Neural cell (in vitro differentiated cells): ENCODE measurements at regions not wholly inside any gene's neighbourhood (a gene's known extent, or its start where the extent isn't known, plus 50 kb on each side); places are given as distances from the start of the nearest gene placed in this dataset.

Source experiments
- H2AFZ ChIP-seq: fragments of 200-600, 300-800 bp; sonication (generic), shearing (Covaris generic); 2 replicates; pipeline ENCODE4 v1.6.0; 2014; ENCODE audit warnings: low read depth, mild to moderate bottlenecking, antibody characterized with exemption, low read length, moderate library complexity
- H3F3A ChIP-seq: fragments of 200-600 bp; shearing (Covaris generic); 2 replicates; pipeline ENCODE4 v1.6.1; 2016; ENCODE audit warnings: mild to moderate bottlenecking, moderate library complexity, mixed read lengths, antibody characterized with exemption, low read length; ENCODE audit not compliant: insufficient read depth, poor library complexity, severe bottlenecking
- H3K27ac ChIP-seq: fragments of 200-600, 300-800 bp; sonication (generic), shearing (Covaris generic); 2 replicates; pipeline ENCODE4 v1.5.1; 2014; ENCODE audit warnings: mild to moderate bottlenecking, low read length, moderate library complexity
- H3K27me3 ChIP-seq: fragments of 300-800, 200-600 bp; sonication (generic), shearing (Covaris generic); 2 replicates; pipeline ENCODE4 v1.6.0; 2014; ENCODE audit warnings: mild to moderate bottlenecking, low read depth, low read length, moderate library complexity; ENCODE audit not compliant: insufficient read depth
- H3K36me3 ChIP-seq: fragments of 300-800, 200-600 bp; sonication (generic), shearing (Covaris generic); 2 replicates; pipeline ENCODE4 v1.5.1; 2014; ENCODE audit warnings: mild to moderate bottlenecking, antibody characterized with exemption, low read length, moderate library complexity; ENCODE audit not compliant: insufficient read depth
- H3K4me2 ChIP-seq: fragments of 300-800, 200-600 bp; sonication (generic), shearing (Covaris generic); 2 replicates; pipeline ENCODE4 v1.6.0; 2014; ENCODE audit warnings: mild to moderate bottlenecking, low read length
- H3K4me3 ChIP-seq: fragments of 300-800, 200-600 bp; sonication (generic), shearing (Covaris generic); 2 replicates; pipeline ENCODE4 v1.5.1; 2014; ENCODE audit warnings: mild to moderate bottlenecking, low read length, moderate library complexity
- H3K79me2 ChIP-seq: fragments of 200-600 bp; shearing (Covaris generic); replicated peaks from 2 replicates; pipeline ENCODE4 v1.6.0; 2014; ENCODE audit warnings: mild to moderate bottlenecking, low read length, moderate library complexity; ENCODE audit not compliant: insufficient read depth
- H3K9ac ChIP-seq: fragments of 300-800, 200-600 bp; sonication (generic), shearing (Covaris generic); 2 replicates; pipeline ENCODE4 v1.6.1; 2016; ENCODE audit warnings: mild to moderate bottlenecking, low read length, mixed read lengths
- H3K9me2 ChIP-seq: fragments of 200-600 bp; shearing (Covaris generic); 2 replicates; pipeline ENCODE4 v1.6.1; 2016; ENCODE audit warnings: mild to moderate bottlenecking, low read length, mixed read lengths; ENCODE audit not compliant: insufficient read depth
- H3K9me3 ChIP-seq: fragments of 200-600, 300-800 bp; sonication (generic), shearing (Covaris generic); 2 replicates; pipeline ENCODE4 v1.6.1; 2016; ENCODE audit warnings: mild to moderate bottlenecking, mixed run types, low read length, moderate library complexity, mixed read lengths
- H4K20me1 ChIP-seq: fragments of 200-600 bp; shearing (Covaris generic); 2 replicates; pipeline ENCODE4 v1.6.1; 2016; ENCODE audit warnings: mild to moderate bottlenecking, mixed run types; ENCODE audit not compliant: insufficient read depth
- EP300 ChIP-seq: fragments of 450-650 bp; conservative IDR thresholded peaks from 2 replicates; pipeline ENCODE4 v1.6.1; 2014; ENCODE audit warnings: antibody characterized with exemption, mild to moderate bottlenecking, moderate library complexity; ENCODE audit not compliant: poor library complexity, severe bottlenecking
- EZH2 ChIP-seq: fragments of 200-600, 300-800 bp; shearing (Covaris generic), sonication (generic); IDR thresholded peaks from 2 replicates; pipeline ENCODE4 v1.6.1; 2014; ENCODE audit warnings: antibody characterized with exemption, low read length, borderline replicate concordance, mild to moderate bottlenecking; ENCODE audit not compliant: insufficient read depth, poor library complexity, severe bottlenecking
- MXI1 ChIP-seq: fragments of 450-650 bp; conservative IDR thresholded peaks from 2 replicates; pipeline ENCODE4 v1.6.1; 2014; ENCODE audit warnings: antibody characterized with exemption, mild to moderate bottlenecking; ENCODE audit not compliant: poor library complexity, severe bottlenecking
- POLR2AphosphoS5 ChIP-seq: IDR thresholded peaks from 2 replicates; pipeline ENCODE4 v1.6.1; 2012
- RAD21 ChIP-seq: fragments of 450-650 bp; conservative IDR thresholded peaks from 2 replicates; pipeline ENCODE4 v1.6.1; 2014; ENCODE audit warnings: antibody characterized with exemption, mild to moderate bottlenecking, moderate library complexity
- SMC3 ChIP-seq: fragments of 450-650 bp; conservative IDR thresholded peaks from 2 replicates; pipeline ENCODE4 v1.6.1; 2014; ENCODE audit warnings: antibody characterized with exemption, mild to moderate bottlenecking, moderate library complexity; ENCODE audit not compliant: poor library complexity
- TAF1 ChIP-seq: IDR thresholded peaks from 2 replicates; pipeline ENCODE4 v1.6.1; 2012; ENCODE audit warnings: low read depth
- TF ChIP-seq, protein P1 (sequence below): IDR thresholded peaks from 2 replicates; pipeline ENCODE4 v1.6.1; 2012; ENCODE audit warnings: borderline replicate concordance
- TF ChIP-seq, protein P2 (sequence below): fragments of 450-650 bp; IDR thresholded peaks from 2 replicates; pipeline ENCODE4 v1.5.1; 2014; ENCODE audit warnings: antibody characterized with exemption, mild to moderate bottlenecking, moderate library complexity; ENCODE audit not compliant: poor library complexity, severe bottlenecking

DNA sequence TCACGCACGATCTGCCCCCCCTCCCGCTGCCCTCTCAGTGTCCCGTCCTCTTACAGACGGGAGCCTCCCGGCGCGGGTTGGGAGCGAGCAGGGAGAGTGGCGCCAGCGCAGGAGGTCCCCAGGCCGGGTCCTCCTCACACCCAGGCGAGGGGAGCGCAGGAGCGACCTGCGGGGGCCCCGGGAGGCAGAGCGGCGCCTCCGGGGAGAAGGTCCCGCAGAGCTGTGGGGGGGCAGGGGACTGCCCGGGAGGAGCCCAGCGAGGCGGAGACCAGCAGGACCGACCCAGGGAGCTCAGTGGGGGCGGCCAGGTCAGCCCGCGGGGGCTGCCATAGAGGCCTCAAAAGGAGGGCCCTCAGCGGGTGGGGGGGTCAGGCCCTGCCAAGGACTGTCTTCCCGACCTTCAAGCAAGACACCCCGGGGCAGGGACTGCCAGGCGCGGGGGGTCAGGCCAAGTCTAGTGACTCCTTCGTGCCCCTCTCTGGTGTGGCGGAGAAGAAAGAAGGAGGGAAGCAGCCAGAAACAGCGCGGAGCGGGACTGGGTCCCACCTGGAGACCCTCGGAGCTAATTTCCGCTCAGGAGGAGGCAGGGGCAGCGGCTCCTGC is 123.3 kb upstream of the ERCC6L2 start:
- H3K36me3 ChIP-seq, result no peaks in the 10 kb centered on the region
- peaks cover 4% of the 10 kb centered on the region for H3K27me3 ChIP-seq
- no peaks in the 10 kb centered on the region for H3F3A ChIP-seq
- no peak for TF ChIP-seq EP300
- no peak for TF ChIP-seq POLR2AphosphoS5
- no peak for TF ChIP-seq TAF1
- H3K27ac ChIP-seq, result no peak overlapping the region
- no peak overlapping the region for H2AFZ ChIP-seq
- no peaks in the 10 kb centered on the region for H3K9me2 ChIP-seq
- no peaks in the 10 kb centered on the region for H4K20me1 ChIP-seq
- H3K79me2 ChIP-seq, result no peaks in the 10 kb centered on the region
- H3K4me3 ChIP-seq, result no peak overlapping the region
- no peak overlapping the region for H3K4me2 ChIP-seq
- no peaks in the 10 kb centered on the region for H3K9me3 ChIP-seq
- no peak overlapping the region for H3K9ac ChIP-seq

DNA sequence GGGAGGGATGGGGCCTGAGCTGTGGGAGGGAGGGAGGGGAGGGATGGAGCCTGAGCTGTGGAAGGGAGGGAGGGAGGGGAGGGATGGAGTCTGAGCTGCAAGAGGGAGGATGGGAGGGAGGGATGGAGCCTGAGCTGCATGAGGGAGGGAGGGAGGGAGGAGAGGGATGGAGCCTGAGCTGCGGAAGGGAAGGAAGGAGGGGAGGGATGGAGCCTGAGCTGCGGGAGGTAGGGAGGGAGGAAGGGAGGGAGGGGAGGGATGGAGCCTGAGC is 124.0 kb upstream of the ERCC6L2 start:
- Histone ChIP-seq H4K20me1 (no peaks in the 10 kb centered on the region), H3K27ac (no peak overlapping the region), H3K9ac (no peak overlapping the region), H3K4me2 (no peak overlapping the region), H2AFZ (no peak overlapping the region), H3K4me3 (no peak overlapping the region), H3K9me3 (no peaks in the 10 kb centered on the region), H3K27me3 (peaks cover 4% of the 10 kb centered on the region), H3K9me2 (no peaks in the 10 kb centered on the region), H3K36me3 (no peaks in the 10 kb centered on the region), H3F3A (no peaks in the 10 kb centered on the region), H3K79me2 (no peaks in the 10 kb centered on the region)
- TF ChIP-seq MXI1 (no peak), EP300 (no peak), SMC3 (no peak), RAD21 (no peak), TAF1 (no peak), EZH2 (no peak), POLR2AphosphoS5 (no peak)
- TF ChIP-seq, protein P1, sequence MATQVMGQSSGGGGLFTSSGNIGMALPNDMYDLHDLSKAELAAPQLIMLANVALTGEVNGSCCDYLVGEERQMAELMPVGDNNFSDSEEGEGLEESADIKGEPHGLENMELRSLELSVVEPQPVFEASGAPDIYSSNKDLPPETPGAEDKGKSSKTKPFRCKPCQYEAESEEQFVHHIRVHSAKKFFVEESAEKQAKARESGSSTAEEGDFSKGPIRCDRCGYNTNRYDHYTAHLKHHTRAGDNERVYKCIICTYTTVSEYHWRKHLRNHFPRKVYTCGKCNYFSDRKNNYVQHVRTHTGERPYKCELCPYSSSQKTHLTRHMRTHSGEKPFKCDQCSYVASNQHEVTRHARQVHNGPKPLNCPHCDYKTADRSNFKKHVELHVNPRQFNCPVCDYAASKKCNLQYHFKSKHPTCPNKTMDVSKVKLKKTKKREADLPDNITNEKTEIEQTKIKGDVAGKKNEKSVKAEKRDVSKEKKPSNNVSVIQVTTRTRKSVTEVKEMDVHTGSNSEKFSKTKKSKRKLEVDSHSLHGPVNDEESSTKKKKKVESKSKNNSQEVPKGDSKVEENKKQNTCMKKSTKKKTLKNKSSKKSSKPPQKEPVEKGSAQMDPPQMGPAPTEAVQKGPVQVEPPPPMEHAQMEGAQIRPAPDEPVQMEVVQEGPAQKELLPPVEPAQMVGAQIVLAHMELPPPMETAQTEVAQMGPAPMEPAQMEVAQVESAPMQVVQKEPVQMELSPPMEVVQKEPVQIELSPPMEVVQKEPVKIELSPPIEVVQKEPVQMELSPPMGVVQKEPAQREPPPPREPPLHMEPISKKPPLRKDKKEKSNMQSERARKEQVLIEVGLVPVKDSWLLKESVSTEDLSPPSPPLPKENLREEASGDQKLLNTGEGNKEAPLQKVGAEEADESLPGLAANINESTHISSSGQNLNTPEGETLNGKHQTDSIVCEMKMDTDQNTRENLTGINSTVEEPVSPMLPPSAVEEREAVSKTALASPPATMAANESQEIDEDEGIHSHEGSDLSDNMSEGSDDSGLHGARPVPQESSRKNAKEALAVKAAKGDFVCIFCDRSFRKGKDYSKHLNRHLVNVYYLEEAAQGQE, result no peak
- TF ChIP-seq, protein P2, sequence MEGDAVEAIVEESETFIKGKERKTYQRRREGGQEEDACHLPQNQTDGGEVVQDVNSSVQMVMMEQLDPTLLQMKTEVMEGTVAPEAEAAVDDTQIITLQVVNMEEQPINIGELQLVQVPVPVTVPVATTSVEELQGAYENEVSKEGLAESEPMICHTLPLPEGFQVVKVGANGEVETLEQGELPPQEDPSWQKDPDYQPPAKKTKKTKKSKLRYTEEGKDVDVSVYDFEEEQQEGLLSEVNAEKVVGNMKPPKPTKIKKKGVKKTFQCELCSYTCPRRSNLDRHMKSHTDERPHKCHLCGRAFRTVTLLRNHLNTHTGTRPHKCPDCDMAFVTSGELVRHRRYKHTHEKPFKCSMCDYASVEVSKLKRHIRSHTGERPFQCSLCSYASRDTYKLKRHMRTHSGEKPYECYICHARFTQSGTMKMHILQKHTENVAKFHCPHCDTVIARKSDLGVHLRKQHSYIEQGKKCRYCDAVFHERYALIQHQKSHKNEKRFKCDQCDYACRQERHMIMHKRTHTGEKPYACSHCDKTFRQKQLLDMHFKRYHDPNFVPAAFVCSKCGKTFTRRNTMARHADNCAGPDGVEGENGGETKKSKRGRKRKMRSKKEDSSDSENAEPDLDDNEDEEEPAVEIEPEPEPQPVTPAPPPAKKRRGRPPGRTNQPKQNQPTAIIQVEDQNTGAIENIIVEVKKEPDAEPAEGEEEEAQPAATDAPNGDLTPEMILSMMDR, result no peak
